HG03060 (cell line): ENCODE measurements at regions not wholly inside any gene's neighbourhood (a gene's known extent, or its start where the extent isn't known, plus 50 kb on each side); places are given as distances from the start of the nearest gene placed in this dataset.
"Not testable (repeated sequence)": the region's sequence is repeated elsewhere in the genome, so short reads cannot be mapped to it uniquely, and the experiment has no call there.

Experiments
- ATAC-seq: cut with Tn5 transposase; IDR thresholded peaks from one replicate; pipeline ENCODE4 v1.9.1; 2021; ENCODE audit warnings: low read depth, moderate number of reproducible peaks; ENCODE audit not compliant: unreplicated experiment

GRCh38 chr3:15851735-15852134, 54.0 kb upstream of the ANKRD28 start:
- ATAC-seq = no peak

GRCh38 chr3:15858547-15859506, 61.0 kb upstream of the ANKRD28 start:
- ATAC-seq = no peak

GRCh38 chr3:15859507-15860013, 61.8 kb upstream of the ANKRD28 start:
- no peak for ATAC-seq

DNA sequence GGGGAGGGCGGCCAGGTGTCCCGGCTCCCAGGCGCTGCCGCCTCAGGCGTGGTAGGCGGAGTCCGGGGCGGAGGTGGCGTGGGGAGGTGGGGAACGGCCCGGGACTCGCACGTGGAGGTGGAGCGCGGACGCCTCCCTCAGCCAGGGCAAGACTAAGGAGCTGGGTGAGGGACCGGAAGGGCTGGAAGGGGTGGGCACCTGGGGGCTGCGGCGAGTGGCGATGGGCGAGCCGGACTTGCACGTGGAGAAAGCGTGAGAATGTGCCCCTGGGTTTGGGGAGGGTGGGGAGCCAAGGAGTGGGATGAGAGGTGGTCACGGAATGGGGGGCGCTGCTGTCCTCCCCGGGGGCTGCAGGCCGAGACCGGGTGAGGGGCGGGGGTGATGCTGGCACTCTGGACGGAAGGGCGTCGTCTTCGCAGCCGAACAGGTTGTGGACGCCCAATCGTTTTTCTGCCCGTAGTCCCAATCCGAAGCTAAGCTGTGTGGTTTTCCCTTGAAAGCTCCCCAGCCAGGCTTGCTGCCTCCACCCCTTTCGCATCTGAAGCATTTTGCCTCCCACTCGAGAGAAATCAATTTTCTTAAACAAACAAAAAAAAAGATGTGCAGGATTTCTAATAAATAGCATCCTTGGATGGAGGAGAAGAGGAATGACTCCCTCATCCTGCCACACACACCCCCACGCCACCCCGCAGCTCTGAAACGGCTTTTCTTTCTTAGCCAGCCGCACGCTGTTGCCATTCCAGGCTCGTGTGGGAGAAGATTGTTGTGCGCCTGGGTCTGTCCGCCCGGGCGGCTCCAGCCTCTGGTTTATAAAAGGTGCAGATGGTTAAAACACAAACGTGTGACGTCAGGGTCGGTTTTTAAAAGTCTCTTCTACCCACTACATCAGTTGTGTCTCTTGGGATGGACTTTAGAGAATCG, 62.5 kb upstream of the ANKRD28 start:
- no peak for ATAC-seq

DNA sequence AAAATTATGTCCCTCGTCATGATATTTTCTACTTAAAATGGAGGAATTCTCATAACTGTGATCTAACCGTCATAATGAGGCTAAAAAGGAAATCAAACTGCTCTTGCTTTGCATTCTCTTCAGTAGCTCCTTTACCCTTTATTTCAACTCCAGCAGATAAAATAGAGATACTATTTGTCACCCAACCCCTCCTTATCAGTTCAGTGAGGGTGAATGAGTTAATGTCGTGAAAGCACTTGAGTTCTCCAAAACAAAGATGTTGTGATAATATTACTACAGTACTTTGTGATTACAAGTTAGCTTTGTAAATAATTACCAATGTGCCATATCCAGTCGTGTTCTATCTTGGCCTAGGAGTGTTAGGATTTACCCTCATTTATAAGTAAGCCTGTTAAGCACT, 63.4 kb upstream of the ANKRD28 start:
- ATAC-seq = no peak

- ATAC-seq = no peak
Measured at GRCh38 chr3:15872807-15873206, 75.0 kb upstream of the ANKRD28 start.

DNA sequence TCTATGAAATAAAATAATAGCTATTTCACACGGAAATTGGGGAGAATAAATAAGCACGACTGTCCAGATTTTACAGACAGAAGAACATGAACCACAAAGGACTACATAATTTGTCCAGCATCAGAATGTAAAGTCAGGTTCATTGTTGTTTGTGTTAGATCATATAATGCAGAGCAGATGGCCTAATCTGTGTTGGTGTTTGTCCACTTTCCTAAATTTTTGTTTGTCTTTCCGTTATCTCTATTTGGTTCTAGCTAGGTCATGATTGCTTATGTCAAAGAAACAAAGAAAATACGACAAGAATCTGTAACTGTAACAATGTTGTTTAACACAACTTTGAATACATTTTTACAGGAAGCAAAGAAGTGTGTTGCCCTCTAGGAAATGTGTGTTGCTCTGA, 75.6 kb upstream of the ANKRD28 start:
- no peak for ATAC-seq

DNA sequence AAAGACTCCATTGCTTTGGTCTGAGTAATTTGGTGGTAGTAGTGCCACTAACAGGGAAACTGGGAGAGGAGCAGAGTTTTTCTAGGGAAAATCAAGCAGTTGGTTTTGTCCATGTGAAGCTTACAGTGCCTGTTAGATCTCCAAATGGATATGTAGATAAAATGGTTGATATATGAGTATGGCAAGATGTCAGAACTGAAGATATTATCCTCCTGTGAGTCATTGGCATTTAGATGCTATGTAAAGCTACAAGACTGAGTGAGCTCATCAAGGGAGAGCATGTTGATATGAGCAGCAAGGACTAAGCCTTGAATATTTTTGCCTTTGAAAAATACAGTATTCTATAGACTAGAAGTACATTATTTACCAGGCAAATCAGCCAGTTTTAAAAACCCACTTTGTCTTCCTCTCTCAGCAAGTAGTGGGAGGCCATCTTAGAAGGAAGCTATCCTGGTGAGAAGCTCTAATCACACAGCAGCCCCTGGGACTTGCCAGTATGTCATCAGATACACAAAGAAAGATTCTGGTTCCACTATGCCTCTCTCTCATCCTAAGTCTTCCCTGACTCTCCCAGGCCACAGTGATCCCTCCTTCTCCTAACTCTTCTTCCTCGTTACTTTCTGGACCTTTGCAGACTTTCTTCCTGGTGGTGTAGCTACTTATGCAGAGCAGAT, 77.4 kb upstream of the ANKRD28 start:
- no peak for ATAC-seq

DNA sequence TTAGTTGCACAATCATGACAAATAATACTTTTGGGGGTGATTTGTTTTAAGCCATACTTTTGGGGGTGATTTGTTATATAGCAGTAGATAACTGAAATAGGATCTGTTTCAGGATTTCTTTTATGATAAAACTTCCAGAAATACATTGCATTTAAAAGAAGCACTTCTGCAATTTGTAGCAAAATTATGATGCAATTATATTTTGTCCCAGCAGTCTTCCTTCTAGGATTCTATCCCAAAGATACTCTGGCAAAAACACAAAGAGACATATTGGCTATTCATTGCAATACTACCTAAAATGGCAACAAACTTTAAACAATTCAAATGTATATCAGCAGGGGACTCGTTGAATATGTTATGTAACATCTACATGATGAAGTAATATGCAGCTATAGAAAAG, 78.9 kb upstream of the ANKRD28 start:
- no peak for ATAC-seq

GRCh38 chr3:15877813-15878212, 80.0 kb upstream of the ANKRD28 start:
- ATAC-seq = no peak

DNA sequence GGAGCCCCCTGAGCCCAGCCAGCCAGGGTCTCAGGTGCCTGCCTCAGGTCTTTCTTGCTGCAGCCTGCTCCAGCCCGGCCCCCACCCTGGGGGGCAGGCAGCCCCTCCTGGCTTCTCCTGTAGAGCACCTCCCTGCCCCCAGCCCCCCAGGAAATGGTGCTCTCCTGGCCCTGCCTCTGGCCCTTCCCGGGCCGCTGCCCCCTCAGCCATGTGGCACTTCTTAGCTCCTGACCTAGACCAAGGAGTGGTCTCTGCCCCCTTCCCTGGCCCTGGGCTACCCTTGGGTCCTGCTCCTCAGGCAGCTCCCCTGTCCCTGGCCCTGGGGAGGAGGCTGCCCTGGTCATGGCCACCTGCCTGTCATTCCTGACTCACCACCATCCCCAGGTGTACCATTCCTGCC, 82.0 kb upstream of the ANKRD28 start:
- ATAC-seq = not testable (repeated sequence)

- no peak for ATAC-seq
Measured at GRCh38 chr3:15882577-15882976, 84.8 kb upstream of the ANKRD28 start.

GRCh38 chr3:15884132-15884531, 86.4 kb upstream of the ANKRD28 start:
- no peak for ATAC-seq

DNA sequence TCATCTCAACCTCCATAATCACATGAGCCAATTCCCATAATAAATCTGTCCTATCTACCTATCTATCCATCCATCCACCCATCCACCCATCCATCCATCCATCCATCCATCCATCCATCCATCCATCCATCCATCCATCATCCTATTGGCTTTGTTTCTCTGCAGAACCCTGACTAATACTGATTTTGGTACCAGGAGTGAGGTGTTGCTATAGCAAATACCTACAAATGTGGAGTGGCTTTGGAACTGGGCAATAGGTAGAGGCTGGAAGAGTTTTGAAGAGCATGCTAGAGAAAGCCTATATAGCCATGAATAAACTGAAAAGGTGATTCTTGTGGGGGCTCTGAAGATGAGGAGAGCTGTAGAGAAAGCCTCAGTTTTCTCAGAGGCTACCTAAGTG, 88.7 kb upstream of the ANKRD28 start:
- no peak for ATAC-seq

DNA sequence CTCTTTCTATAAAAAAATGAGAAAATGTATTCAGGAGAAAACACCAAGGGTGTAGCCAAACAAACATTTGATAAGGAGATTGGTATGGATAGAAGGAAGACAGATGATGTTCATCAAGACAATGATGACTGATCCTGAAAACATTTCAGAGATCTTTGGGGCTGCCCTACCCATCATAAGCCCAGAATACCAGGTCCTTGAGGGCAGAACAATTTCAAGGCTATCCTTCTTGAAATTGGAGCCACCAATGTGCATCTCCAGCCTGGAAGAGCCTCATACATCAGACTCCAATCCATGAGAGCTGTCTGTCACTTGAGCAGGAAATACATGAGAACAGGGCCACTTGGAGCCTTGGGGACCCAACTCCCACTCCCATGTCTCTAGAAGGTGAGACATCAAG, 89.5 kb upstream of the ANKRD28 start:
- ATAC-seq = no peak

DNA sequence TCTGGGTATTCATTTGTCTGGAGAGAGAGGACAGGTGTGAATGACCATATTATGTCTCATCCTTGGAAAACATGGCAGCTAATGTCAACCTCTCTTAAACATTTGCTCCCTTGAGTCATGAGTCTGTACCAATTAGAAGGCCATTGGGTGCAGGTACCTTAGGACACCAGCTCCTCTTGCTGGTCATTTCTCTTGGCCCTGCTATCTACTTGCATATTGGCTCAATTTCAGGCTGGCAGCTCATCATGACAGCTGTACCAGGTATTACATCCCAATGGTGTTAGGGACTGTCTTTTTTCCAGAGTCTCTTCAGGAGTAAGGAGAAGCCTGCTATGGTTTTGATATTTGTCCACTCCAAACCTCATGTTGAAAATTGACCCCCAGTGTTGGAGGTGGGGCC, 92.2 kb upstream of the ANKRD28 start:
- no peak for ATAC-seq

GRCh38 chr3:15892311-15893227, 94.8 kb upstream of the ANKRD28 start:
- no peak for ATAC-seq

GRCh38 chr3:15894382-15894781, 96.6 kb upstream of the ANKRD28 start:
- ATAC-seq = no peak

- ATAC-seq = no peak
Measured at GRCh38 chr3:15896500-15896899, 98.7 kb upstream of the ANKRD28 start.

- ATAC-seq = no peak
Measured at GRCh38 chr3:15899388-15899787, 101.6 kb upstream of the ANKRD28 start.
